SU-DHL-6 (cell line): ENCODE measurements at regions not wholly inside any gene's neighbourhood (a gene's known extent, or its start where the extent isn't known, plus 50 kb on each side); places are given as distances from the start of the nearest gene placed in this dataset.

ENCODE experiments used
- H2AFZ ChIP-seq: fragments of 200-600 bp; sonication (generic); 2 replicates; pipeline ENCODE4 v1.6.1; 2014; ENCODE audit warnings: low read depth, mild to moderate bottlenecking, moderate library complexity, mixed read lengths, antibody characterized with exemption, low read length; ENCODE audit not compliant: severe bottlenecking
- H3F3A ChIP-seq: fragments of 200-600 bp; shearing (Covaris generic); 2 replicates; pipeline ENCODE4 v1.6.0; 2016; ENCODE audit warnings: antibody characterized with exemption, mild to moderate bottlenecking; ENCODE audit not compliant: insufficient read depth
- H3K27ac ChIP-seq: fragments of 200-600 bp; sonication (generic); 2 replicates; pipeline ENCODE4 v1.5.1; 2016; ENCODE audit warnings: low read depth, mild to moderate bottlenecking, low read length, moderate library complexity, mixed read lengths
- H3K27me3 ChIP-seq: fragments of 200-600 bp; sonication (generic), shearing (Covaris generic); 2 replicates; pipeline ENCODE4 v1.6.0; 2014; ENCODE audit warnings: mild to moderate bottlenecking, low read length
- H3K36me3 ChIP-seq: fragments of 200-600 bp; sonication (generic); 2 replicates; pipeline ENCODE4 v1.6.1; 2014; ENCODE audit warnings: mild to moderate bottlenecking, low read length, mixed read lengths
- H3K4me2 ChIP-seq: fragments of 300-600, 200-600 bp; shearing (Covaris generic), sonication (generic); 2 replicates; pipeline ENCODE4 v1.6.0; 2014; ENCODE audit warnings: low read length, low read depth, mild to moderate bottlenecking; ENCODE audit not compliant: poor library complexity, severe bottlenecking
- H3K4me3 ChIP-seq: fragments of 200-600 bp; sonication (generic); 2 replicates; pipeline ENCODE4 v1.5.1; 2014; ENCODE audit warnings: antibody characterized with exemption, low read length, mild to moderate bottlenecking, mixed read lengths; ENCODE audit not compliant: insufficient read depth, poor library complexity, severe bottlenecking
- H3K79me2 ChIP-seq: fragments of 200-600 bp; sonication (generic); 2 replicates; pipeline ENCODE4 v1.6.1; 2014; ENCODE audit warnings: mild to moderate bottlenecking, low read length, moderate library complexity; ENCODE audit not compliant: insufficient read depth
- H3K9ac ChIP-seq: fragments of 200-600 bp; sonication (generic); 2 replicates; pipeline ENCODE4 v1.7.0; 2014; ENCODE audit warnings: mild to moderate bottlenecking, low read length
- H3K9me2 ChIP-seq: fragments of 200-600 bp; sonication (generic); replicated peaks from 2 replicates; pipeline ENCODE4 v1.6.1; 2014; ENCODE audit warnings: low read length; ENCODE audit not compliant: insufficient read depth
- H3K9me3 ChIP-seq: fragments of 200-600 bp; sonication (generic); 2 replicates; pipeline ENCODE4 v1.6.1; 2014; ENCODE audit warnings: low read length, mixed read lengths; ENCODE audit not compliant: insufficient read depth
- H4K20me1 ChIP-seq: fragments of 200-600 bp; sonication (generic); 2 replicates; pipeline ENCODE4 v1.6.1; 2014; ENCODE audit warnings: low read depth, mild to moderate bottlenecking, antibody characterized with exemption, low read length, moderate library complexity, mixed read lengths
- EZH2phosphoT487 ChIP-seq: fragments of 200-600 bp; sonication (generic), shearing (Covaris generic); conservative IDR thresholded peaks from 2 replicates; pipeline ENCODE4 v1.6.1; 2018; ENCODE audit warnings: mild to moderate bottlenecking, antibody characterized with exemption, low read length, moderate library complexity, mixed read lengths
- TF ChIP-seq, protein P1 (sequence below): fragments of 200-600 bp; sonication (generic); IDR thresholded peaks from one replicate; pipeline ENCODE4 v1.5.1; 2017; ENCODE audit warnings: antibody characterized with exemption, mild to moderate bottlenecking, low read length, moderate library complexity; ENCODE audit not compliant: insufficient read depth, poor library complexity, severe bottlenecking

DNA sequence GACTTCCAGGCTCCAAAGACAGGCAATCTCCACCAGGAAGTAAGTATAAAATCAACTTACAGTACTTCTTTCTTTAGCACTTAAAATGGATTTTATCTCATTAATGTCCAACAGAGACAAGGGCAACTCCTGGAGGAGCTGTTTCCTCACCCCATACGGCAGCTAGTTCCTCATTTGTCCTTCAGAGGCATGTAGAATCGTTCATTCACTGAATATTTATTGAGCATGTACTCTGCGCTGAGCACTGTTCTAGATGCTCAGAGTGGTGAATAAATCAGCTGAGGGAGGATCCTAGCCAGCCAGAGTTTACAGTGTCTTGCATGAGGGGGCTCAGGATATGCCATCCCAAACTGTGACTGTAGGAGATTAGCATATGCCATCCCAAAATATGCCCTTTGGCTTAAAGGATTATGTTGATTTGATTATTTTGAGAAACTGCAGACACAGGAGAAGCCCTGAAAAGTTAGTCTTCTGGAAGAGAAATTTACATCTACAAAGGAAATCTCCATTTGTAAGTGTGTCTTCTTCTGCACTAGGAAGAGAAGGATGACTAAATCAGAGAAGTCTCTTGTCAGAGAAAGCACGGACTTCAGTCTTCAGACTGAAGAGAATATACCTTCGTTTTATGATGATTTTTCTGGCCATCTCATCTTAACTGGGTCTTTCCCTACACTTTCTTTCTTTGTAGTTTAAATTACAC lies 66.9 kb downstream of the BAMBI start:
- H3K9me2 ChIP-seq: no peaks in the 10 kb centered on the region
- no peaks in the 10 kb centered on the region for H4K20me1 ChIP-seq
- no peak overlapping the region for H3K27ac ChIP-seq

DNA sequence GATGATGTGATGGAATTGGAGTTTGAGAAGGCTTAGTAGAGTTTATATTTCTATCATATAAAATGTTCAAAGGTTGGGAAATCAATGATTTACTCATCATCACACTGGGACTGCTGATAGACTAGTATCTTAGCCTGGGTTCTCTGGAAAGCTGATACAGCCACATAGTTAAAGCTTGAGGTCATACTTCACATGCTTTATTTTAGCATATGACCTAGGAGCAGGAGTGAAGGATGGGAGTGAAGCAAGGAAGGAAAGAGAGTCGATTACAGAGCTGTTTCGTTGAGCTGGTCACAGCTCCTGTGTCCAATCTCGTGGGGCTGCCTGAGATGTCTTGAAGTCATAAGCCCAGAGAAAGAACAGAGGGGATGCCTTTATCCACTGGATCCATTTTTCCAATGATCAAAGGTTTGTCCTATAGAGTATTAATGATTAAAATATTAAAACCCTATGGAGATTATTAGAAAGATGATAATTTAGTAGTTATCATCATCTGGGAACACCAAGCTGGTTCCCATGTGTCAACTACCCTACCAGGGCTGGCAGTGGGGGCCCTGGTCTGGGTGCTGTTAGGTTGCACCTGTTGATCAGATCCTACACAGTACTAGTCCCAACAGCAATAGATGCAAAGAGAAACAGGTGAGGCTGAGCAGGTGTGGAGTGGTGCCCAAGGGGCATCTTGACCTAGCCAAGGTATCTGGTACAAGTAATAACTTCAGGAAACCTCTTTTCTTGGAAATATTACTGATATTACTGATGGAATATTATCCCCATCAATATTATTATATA lies 77.8 kb downstream of the BAMBI start:
- Histone ChIP-seq H3K36me3 (no peaks in the 10 kb centered on the region), H3K79me2 (no peaks in the 10 kb centered on the region), H3K4me3 (no peak overlapping the region), H3K27me3 (no peaks in the 10 kb centered on the region), H4K20me1 (no peaks in the 10 kb centered on the region), H3K4me2 (no peak overlapping the region), H3K27ac (no peak overlapping the region), H3K9me2 (no peaks in the 10 kb centered on the region), H2AFZ (no peak overlapping the region), H3K9me3 (no peaks in the 10 kb centered on the region), H3F3A (no peaks in the 10 kb centered on the region), H3K9ac (no peak overlapping the region)
- TF ChIP-seq EZH2phosphoT487: no peak
- TF ChIP-seq, protein P1, sequence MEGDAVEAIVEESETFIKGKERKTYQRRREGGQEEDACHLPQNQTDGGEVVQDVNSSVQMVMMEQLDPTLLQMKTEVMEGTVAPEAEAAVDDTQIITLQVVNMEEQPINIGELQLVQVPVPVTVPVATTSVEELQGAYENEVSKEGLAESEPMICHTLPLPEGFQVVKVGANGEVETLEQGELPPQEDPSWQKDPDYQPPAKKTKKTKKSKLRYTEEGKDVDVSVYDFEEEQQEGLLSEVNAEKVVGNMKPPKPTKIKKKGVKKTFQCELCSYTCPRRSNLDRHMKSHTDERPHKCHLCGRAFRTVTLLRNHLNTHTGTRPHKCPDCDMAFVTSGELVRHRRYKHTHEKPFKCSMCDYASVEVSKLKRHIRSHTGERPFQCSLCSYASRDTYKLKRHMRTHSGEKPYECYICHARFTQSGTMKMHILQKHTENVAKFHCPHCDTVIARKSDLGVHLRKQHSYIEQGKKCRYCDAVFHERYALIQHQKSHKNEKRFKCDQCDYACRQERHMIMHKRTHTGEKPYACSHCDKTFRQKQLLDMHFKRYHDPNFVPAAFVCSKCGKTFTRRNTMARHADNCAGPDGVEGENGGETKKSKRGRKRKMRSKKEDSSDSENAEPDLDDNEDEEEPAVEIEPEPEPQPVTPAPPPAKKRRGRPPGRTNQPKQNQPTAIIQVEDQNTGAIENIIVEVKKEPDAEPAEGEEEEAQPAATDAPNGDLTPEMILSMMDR: no peak

More for the DNA sequence above, 66.9 kb downstream of the BAMBI start:
- Histone ChIP-seq H3K79me2 (no peaks in the 10 kb centered on the region), H3K9ac (no peak overlapping the region), H3K4me2 (no peak overlapping the region), H3K36me3 (no peaks in the 10 kb centered on the region), H3K9me3 (no peaks in the 10 kb centered on the region), H3K27me3 (no peaks in the 10 kb centered on the region), H3F3A (no peaks in the 10 kb centered on the region), H3K4me3 (no peak overlapping the region), H2AFZ (no peak overlapping the region)
- TF ChIP-seq, protein P1: no peak
- no peak for TF ChIP-seq EZH2phosphoT487

DNA sequence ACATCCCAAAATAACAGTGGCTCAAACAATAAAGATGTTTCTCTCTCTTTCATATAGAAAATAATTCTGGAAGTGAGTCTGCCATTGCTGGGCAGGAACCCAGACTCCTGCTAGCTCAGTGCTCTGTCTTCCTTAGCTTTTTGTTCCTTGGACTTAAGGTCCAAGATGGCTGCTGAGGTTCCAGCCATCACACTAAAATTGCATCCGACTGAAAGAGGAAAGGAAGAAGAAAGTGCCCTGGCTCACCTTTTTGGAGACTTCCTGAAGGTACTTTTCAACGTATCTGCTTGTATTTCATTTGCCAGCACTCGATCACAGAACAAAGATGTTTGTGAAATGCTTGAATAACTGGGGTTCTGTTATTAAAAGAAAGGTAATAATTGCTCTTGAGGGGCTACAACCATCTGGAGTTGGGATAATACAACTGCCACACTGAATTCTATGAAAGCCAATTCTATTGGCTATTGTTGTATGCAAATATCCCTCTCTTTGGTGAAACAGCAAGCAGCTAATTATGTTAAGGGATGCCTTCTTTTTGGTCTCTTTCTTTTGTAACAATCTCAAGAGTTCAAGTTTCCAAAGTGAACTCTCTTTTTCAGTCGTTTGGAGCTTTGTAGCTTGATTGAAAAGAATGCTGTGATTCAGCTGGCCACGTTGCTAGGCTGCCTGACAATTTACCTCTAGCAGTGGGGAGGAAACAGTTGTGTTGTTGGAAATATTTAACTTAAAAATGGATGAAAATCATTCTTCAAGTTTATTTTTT lies 83.9 kb downstream of the BAMBI start:
- Histone ChIP-seq H3K27ac (no peak overlapping the region), H3F3A (no peaks in the 10 kb centered on the region), H3K4me3 (no peak overlapping the region), H4K20me1 (no peaks in the 10 kb centered on the region), H3K4me2 (no peak overlapping the region), H3K36me3 (no peaks in the 10 kb centered on the region), H3K9me3 (no peaks in the 10 kb centered on the region), H2AFZ (no peak overlapping the region), H3K9me2 (no peaks in the 10 kb centered on the region), H3K9ac (no peak overlapping the region), H3K27me3 (no peaks in the 10 kb centered on the region), H3K79me2 (no peaks in the 10 kb centered on the region)
- TF ChIP-seq EZH2phosphoT487: no peak
- TF ChIP-seq, protein P1: no peak
